Mammary epithelial cell (primary cell): ENCODE measurements at regions not wholly inside any gene's neighbourhood (a gene's known extent, or its start where the extent isn't known, plus 50 kb on each side); places are given as distances from the start of the nearest gene placed in this dataset.

Source experiments
- EZH2 ChIP-seq: IDR thresholded peaks from 2 replicates; pipeline ENCODE4 v1.6.1; 2012; ENCODE audit warnings: low read length, inconsistent platforms, borderline replicate concordance
- TF ChIP-seq, protein P1 (sequence below), 2 donors: IDR thresholded peaks in 1 of 2; conservative IDR thresholded peaks in 1 of 2; 2 replicates each; pipeline ENCODE4 v1.5.1; 2011 to 2012; ENCODE audit warnings: inconsistent platforms in 2 of 2, low read length in 2 of 2, mild to moderate bottlenecking in 2 of 2, control low read depth in 1 of 2, low read depth in 1 of 2; ENCODE audit not compliant: insufficient read depth in 1 of 2; ENCODE audit errors: extremely low read depth in 1 of 2

DNA sequence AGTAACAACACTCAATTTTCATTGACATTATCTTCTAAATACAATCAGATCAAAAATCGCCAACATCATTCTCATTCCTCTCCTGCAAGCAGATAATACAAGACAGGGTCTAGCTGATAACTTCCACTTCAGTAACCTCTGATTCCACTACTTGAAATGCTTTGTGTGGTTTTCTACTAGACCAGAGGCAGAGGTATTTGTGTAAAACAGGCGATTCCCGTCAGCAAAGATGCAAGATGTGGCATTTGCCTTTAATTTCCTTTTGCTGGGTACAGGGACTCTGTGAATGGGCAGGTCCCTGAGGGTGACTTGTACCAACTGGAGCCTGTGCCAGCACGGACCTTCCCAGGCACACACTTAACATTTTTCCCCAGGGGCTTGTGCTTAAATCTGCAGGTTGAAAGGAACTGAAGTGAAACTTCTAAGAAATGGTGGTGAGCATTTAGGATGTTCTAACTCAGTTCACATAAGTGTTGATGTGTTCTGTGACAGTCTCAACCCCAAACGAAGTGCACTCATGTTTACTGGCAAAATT lies 625.5 kb upstream of the WWC1 start:
- TF ChIP-seq EZH2 = no peak
- TF ChIP-seq, protein P1, sequence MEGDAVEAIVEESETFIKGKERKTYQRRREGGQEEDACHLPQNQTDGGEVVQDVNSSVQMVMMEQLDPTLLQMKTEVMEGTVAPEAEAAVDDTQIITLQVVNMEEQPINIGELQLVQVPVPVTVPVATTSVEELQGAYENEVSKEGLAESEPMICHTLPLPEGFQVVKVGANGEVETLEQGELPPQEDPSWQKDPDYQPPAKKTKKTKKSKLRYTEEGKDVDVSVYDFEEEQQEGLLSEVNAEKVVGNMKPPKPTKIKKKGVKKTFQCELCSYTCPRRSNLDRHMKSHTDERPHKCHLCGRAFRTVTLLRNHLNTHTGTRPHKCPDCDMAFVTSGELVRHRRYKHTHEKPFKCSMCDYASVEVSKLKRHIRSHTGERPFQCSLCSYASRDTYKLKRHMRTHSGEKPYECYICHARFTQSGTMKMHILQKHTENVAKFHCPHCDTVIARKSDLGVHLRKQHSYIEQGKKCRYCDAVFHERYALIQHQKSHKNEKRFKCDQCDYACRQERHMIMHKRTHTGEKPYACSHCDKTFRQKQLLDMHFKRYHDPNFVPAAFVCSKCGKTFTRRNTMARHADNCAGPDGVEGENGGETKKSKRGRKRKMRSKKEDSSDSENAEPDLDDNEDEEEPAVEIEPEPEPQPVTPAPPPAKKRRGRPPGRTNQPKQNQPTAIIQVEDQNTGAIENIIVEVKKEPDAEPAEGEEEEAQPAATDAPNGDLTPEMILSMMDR (conservative IDR thresholded peaks at IDR 0.05 in 1 of 2, IDR thresholded peaks at IDR 0.05 in 1 of 2; ENCODE audit: extremely low read depth in 1 of 2, insufficient read depth in 1 of 2, low read depth in 1 of 2, low read length in 2 of 2) = no peak
